ENCODE measurements at regions not wholly inside any gene's neighbourhood (a gene's known extent, or its start where the extent isn't known, plus 50 kb on each side); places are given as distances from the start of the nearest gene placed in this dataset.

GRCh38 chr2:241959751-241960269 is 90.3 kb downstream of the RTP5 start:
- no peak for DNase-seq (ENCODE audit: low read depth)
- TF ChIP-seq CTCF (conservative IDR thresholded peaks at IDR 0.05; ENCODE audit: low read depth, low read length) = no peak
- no peak overlapping the region for H3K4me3 ChIP-seq (ENCODE audit: low read length)

GRCh38 chr2:241961454-241961853 is 91.9 kb downstream of the RTP5 start:
- no peak for TF ChIP-seq CTCF (conservative IDR thresholded peaks at IDR 0.05; ENCODE audit: low read depth, low read length)
- no peak overlapping the region for H3K4me3 ChIP-seq (ENCODE audit: low read length)
- no peak for DNase-seq (ENCODE audit: low read depth)

GRCh38 chr2:241964133-241964532 is 94.6 kb downstream of the RTP5 start:
- TF ChIP-seq CTCF (conservative IDR thresholded peaks at IDR 0.05; ENCODE audit: low read depth, low read length) = no peak
- no peak overlapping the region for H3K4me3 ChIP-seq (ENCODE audit: low read length)
- DNase-seq (ENCODE audit: low read depth) = no peak

- H3K4me3 ChIP-seq (ENCODE audit: low read length) = peak overlapping the region; percentile 20
- TF ChIP-seq CTCF (conservative IDR thresholded peaks at IDR 0.05; ENCODE audit: low read depth, low read length) = no peak
- peak; percentile 90 for DNase-seq (ENCODE audit: low read depth)
Measured at GRCh38 chr2:241965931-241966412, 96.4 kb downstream of the RTP5 start.

- H3K4me3 ChIP-seq (ENCODE audit: low read length) = no peak overlapping the region
Measured at GRCh38 chr2:241966647-241967466, 97.3 kb downstream of the RTP5 start.

GRCh38 chr2:241967467-241968144 is 98.1 kb downstream of the RTP5 start:
- no peak for DNase-seq (ENCODE audit: low read depth)
- TF ChIP-seq CTCF (conservative IDR thresholded peaks at IDR 0.05; ENCODE audit: low read depth, low read length) = no peak
- H3K4me3 ChIP-seq (ENCODE audit: low read length) = no peak overlapping the region

More at GRCh38 chr2:241966647-241967466, 97.3 kb downstream of the RTP5 start:
- no peak for TF ChIP-seq CTCF (conservative IDR thresholded peaks at IDR 0.05; ENCODE audit: low read depth, low read length)
- DNase-seq (ENCODE audit: low read depth) = no peak
